ENCODE measurements at regions not wholly inside any gene's neighbourhood (a gene's known extent, or its start where the extent isn't known, plus 50 kb on each side); places are given as distances from the start of the nearest gene placed in this dataset.

DNA sequence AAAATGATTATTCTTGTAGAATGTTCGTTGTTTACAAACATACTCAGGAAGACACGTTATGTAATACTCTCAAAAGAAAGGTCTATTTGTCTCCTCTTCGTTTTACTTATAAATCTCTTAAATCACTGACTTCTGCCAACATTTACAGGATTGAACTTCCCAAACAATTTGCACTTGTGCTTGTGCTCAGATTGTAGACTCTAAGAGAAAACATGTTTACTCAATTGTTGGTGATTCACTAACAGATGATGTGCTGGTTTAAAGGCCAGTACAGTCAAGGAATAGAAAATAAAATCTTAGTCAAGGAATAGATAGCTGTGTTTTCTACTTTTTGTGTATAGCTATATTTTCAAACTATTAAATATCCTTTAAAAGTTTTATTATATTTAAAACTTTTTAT is 172.8 kb downstream of the GJA1 start:
- TF ChIP-seq ZNF274 (IDR thresholded peaks at IDR 0.05; ENCODE audit: insufficient read depth, insufficient read length) (no peak), NR2C2 (IDR thresholded peaks at IDR 0.05; ENCODE audit: borderline replicate concordance, control insufficient read depth, insufficient read length, low read depth) (no peak), EED (IDR thresholded peaks at IDR 0.05; ENCODE audit: low read depth) (no peak), SIN3A (IDR thresholded peaks at IDR 0.05; ENCODE audit: low read depth, low read length) (no peak), RELA (IDR thresholded peaks at IDR 0.05; ENCODE audit: borderline replicate concordance, partially characterized antibody) (no peak), MTA2 (IDR thresholded peaks at IDR 0.05; ENCODE audit: low read depth) (no peak), CBX3 (IDR thresholded peaks at IDR 0.05; ENCODE audit: borderline replicate concordance, low read depth) (no peak), TBL1XR1 (IDR thresholded peaks at IDR 0.05; ENCODE audit: low read depth, low read length) (no peak), PAX8 (IDR thresholded peaks at IDR 0.05) (no peak)
- TF ChIP-seq, protein P1, sequence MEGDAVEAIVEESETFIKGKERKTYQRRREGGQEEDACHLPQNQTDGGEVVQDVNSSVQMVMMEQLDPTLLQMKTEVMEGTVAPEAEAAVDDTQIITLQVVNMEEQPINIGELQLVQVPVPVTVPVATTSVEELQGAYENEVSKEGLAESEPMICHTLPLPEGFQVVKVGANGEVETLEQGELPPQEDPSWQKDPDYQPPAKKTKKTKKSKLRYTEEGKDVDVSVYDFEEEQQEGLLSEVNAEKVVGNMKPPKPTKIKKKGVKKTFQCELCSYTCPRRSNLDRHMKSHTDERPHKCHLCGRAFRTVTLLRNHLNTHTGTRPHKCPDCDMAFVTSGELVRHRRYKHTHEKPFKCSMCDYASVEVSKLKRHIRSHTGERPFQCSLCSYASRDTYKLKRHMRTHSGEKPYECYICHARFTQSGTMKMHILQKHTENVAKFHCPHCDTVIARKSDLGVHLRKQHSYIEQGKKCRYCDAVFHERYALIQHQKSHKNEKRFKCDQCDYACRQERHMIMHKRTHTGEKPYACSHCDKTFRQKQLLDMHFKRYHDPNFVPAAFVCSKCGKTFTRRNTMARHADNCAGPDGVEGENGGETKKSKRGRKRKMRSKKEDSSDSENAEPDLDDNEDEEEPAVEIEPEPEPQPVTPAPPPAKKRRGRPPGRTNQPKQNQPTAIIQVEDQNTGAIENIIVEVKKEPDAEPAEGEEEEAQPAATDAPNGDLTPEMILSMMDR (IDR thresholded peaks at IDR 0.05 in 2 of 3, conservative IDR thresholded peaks at IDR 0.05 in 1 of 3; ENCODE audit: control insufficient read depth in 2 of 3, extremely low read depth in 1 of 3, insufficient read depth in 1 of 3, low read depth in 3 of 3, low read length in 3 of 3): no peak
- TF ChIP-seq, protein P2, sequence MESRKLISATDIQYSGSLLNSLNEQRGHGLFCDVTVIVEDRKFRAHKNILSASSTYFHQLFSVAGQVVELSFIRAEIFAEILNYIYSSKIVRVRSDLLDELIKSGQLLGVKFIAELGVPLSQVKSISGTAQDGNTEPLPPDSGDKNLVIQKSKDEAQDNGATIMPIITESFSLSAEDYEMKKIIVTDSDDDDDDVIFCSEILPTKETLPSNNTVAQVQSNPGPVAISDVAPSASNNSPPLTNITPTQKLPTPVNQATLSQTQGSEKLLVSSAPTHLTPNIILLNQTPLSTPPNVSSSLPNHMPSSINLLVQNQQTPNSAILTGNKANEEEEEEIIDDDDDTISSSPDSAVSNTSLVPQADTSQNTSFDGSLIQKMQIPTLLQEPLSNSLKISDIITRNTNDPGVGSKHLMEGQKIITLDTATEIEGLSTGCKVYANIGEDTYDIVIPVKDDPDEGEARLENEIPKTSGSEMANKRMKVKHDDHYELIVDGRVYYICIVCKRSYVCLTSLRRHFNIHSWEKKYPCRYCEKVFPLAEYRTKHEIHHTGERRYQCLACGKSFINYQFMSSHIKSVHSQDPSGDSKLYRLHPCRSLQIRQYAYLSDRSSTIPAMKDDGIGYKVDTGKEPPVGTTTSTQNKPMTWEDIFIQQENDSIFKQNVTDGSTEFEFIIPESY (IDR thresholded peaks at IDR 0.05): no peak

Data from GM12878 (cell line).